NB4 (cell line): ENCODE measurements at regions not wholly inside any gene's neighbourhood (a gene's known extent, or its start where the extent isn't known, plus 50 kb on each side); places are given as distances from the start of the nearest gene placed in this dataset.

Experiments used
- DNase-seq: peaks from one replicate; pipeline ENCODE4 v3.0.0; 2010; ENCODE audit warnings: low read depth
- H3K4me3 ChIP-seq: one replicate; pipeline ENCODE4 v1.5.1; 2011; ENCODE audit warnings: mild to moderate bottlenecking, low read depth, low read length, moderate library complexity
- CTCF ChIP-seq: IDR thresholded peaks from one replicate; pipeline ENCODE4 v1.5.1; 2012; ENCODE audit warnings: low read depth, low read length
- MAX ChIP-seq: IDR thresholded peaks from 2 replicates; pipeline ENCODE4 v1.6.1; 2011; ENCODE audit warnings: low read depth, low read length
- MYC ChIP-seq: IDR thresholded peaks from 2 replicates; pipeline ENCODE4 v1.6.1; 2011; ENCODE audit warnings: low read depth, low read length
- POLR2A ChIP-seq: IDR thresholded peaks from 2 replicates; pipeline ENCODE4 v1.6.1; 2011; ENCODE audit warnings: mild to moderate bottlenecking; ENCODE audit not compliant: insufficient read length; ENCODE audit errors: extremely low read depth

GRCh38 chr17:54505404-54505803 is 395.2 kb upstream of the TOM1L1 start:
- no peak for DNase-seq
- no peak for TF ChIP-seq CTCF
- no peak for TF ChIP-seq POLR2A
- no peak for TF ChIP-seq MYC
- no peak for TF ChIP-seq MAX
- no peak overlapping the region for H3K4me3 ChIP-seq

GRCh38 chr17:54518706-54519105 is 381.9 kb upstream of the TOM1L1 start:
- TF ChIP-seq MYC (no peak), MAX (no peak), CTCF (no peak), POLR2A (no peak)
- no peak for DNase-seq
- no peak overlapping the region for H3K4me3 ChIP-seq

- TF ChIP-seq POLR2A (no peak), MAX (no peak), CTCF (no peak), MYC (no peak)
- H3K4me3 ChIP-seq, result no peak overlapping the region
- no peak for DNase-seq
These were observed 379.5 kb upstream of the TOM1L1 start for GRCh38 chr17:54521137-54521536.

GRCh38 chr17:54524501-54524900 is 376.2 kb upstream of the TOM1L1 start:
- TF ChIP-seq CTCF (no peak), POLR2A (no peak), MYC (no peak), MAX (no peak)
- DNase-seq, result no peak
- H3K4me3 ChIP-seq, result no peak overlapping the region

- no peak for TF ChIP-seq MAX
- no peak for TF ChIP-seq CTCF
- TF ChIP-seq MYC, result no peak
- TF ChIP-seq POLR2A, result no peak
- H3K4me3 ChIP-seq, result no peak overlapping the region
- DNase-seq, result no peak
These were observed 372.7 kb upstream of the TOM1L1 start for GRCh38 chr17:54527941-54528340.

GRCh38 chr17:54530398-54530797 is 370.3 kb upstream of the TOM1L1 start:
- TF ChIP-seq CTCF (no peak), POLR2A (no peak), MYC (no peak), MAX (no peak)
- DNase-seq, result no peak
- H3K4me3 ChIP-seq, result no peak overlapping the region
